ENCODE measurements at regions not wholly inside any gene's neighbourhood (a gene's known extent, or its start where the extent isn't known, plus 50 kb on each side); places are given as distances from the start of the nearest gene placed in this dataset.

DNA sequence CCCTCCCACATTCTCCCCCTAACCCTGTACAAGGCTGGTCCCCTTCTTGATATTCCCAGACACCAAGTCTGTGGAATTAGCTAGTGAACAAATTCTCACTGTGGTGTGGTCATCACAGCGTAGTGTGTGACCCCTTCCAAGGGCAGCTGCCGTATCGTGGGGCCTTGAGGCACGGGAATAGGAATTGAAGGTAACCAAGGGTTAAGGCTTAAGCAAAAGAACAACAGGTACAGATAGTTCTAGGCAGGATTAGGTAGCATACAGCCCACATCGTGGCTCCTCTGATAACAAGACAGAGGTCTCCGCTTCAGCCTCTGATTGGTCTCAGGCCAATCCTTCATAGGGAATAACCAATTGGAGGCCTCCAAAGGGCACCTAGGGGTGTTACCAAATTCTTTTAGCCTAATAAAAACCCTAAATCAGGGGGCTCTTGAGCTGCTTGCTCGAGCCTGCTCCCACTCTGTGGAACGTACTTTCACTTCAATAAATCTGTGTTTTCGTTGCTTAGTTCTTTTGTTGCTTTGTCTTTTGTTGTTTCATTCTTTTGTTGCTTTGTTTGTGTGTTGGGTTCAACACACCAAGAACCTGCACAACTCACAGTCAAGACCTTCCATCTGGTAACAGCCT is 64.7 kb downstream of the GPR6 start:
- no peak for TF ChIP-seq EZH2 (IDR thresholded peaks at IDR 0.05; ENCODE audit: borderline replicate concordance, low read length)
- TF ChIP-seq, protein P1, sequence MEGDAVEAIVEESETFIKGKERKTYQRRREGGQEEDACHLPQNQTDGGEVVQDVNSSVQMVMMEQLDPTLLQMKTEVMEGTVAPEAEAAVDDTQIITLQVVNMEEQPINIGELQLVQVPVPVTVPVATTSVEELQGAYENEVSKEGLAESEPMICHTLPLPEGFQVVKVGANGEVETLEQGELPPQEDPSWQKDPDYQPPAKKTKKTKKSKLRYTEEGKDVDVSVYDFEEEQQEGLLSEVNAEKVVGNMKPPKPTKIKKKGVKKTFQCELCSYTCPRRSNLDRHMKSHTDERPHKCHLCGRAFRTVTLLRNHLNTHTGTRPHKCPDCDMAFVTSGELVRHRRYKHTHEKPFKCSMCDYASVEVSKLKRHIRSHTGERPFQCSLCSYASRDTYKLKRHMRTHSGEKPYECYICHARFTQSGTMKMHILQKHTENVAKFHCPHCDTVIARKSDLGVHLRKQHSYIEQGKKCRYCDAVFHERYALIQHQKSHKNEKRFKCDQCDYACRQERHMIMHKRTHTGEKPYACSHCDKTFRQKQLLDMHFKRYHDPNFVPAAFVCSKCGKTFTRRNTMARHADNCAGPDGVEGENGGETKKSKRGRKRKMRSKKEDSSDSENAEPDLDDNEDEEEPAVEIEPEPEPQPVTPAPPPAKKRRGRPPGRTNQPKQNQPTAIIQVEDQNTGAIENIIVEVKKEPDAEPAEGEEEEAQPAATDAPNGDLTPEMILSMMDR (conservative IDR thresholded peaks at IDR 0.05 in 1 of 2, IDR thresholded peaks at IDR 0.05 in 1 of 2; ENCODE audit: extremely low read depth in 1 of 2, insufficient read depth in 1 of 2, low read depth in 1 of 2, low read length in 2 of 2), result no peak

Measured in mammary epithelial cell (primary cell).